ENCODE measurements at regions not wholly inside any gene's neighbourhood (a gene's known extent, or its start where the extent isn't known, plus 50 kb on each side); places are given as distances from the start of the nearest gene placed in this dataset.

DNA sequence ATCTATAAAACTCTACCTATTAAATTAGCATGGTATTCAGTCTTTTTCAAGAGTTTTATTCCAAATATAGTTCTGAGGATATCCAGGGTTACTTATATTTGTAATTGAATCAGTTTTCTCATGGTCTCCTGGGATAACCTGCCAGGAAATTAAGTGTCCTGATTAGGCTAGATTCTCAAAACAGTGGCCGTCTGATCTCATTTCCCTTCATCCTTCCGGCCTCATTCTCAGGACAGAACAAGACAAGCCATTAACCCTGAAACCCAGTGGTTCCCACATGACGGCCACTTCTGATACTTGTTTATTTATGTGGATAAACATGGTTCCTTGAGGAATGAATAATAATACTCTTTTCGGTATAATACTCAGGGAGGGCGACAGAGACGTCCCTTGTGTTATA, 417.6 kb upstream of the POT1 start:
- Histone ChIP-seq H3K36me3 (replicated peaks in 1 of 2; ENCODE audit: control insufficient read depth in 1 of 2, insufficient read depth in 2 of 2, low read length in 2 of 2) (no peaks in the 10 kb centered on the region), H3K27ac (ENCODE audit: low read depth in 1 of 2, low read length in 2 of 2) (no peak overlapping the region), H3K79me2 (ENCODE audit: insufficient read depth, low read length) (no peaks in the 10 kb centered on the region), H3K9ac (ENCODE audit: insufficient read depth, low read length, poor library complexity, severe bottlenecking) (no peak overlapping the region), H4K20me1 (ENCODE audit: insufficient read depth, low read length) (no peaks in the 10 kb centered on the region), H2AFZ (ENCODE audit: insufficient read depth, low read depth, low read length, poor library complexity, severe bottlenecking) (no peak overlapping the region), H3K4me1 (ENCODE audit: control insufficient read depth in 1 of 2, insufficient read depth in 2 of 2, low read length in 2 of 2) (no peaks in the 10 kb centered on the region), H3K4me3 (replicated peaks in 1 of 3; ENCODE audit: low read depth in 2 of 3, low read length in 3 of 3) (no peak overlapping the region), H3K9me3 (replicated peaks in 1 of 2; ENCODE audit: control insufficient read depth in 1 of 2, insufficient read depth in 1 of 2, low read length in 2 of 2) (peaks cover 0 to 4% of the 10 kb centered on the region in 2 donors), H3K4me2 (replicated peaks; ENCODE audit: extremely low read depth, low read length, poor library complexity, severe bottlenecking) (no peak overlapping the region), H3K27me3 (ENCODE audit: control insufficient read depth in 2 of 2, insufficient read depth in 2 of 2, low read length in 2 of 2) (no peaks in the 10 kb centered on the region)
- Mint-ChIP-seq H3K36me3 (no peaks in the 10 kb centered on the region), H3K4me3 (no peak overlapping the region), H3K4me1 (no peaks in the 10 kb centered on the region), H3K9me3 (peaks cover 0 to 4% (median 0%) of the 10 kb centered on the region in 7 donors), H3K27me3 (ENCODE audit: low read depth in 3 of 3) (no peaks in the 10 kb centered on the region), H3K27ac (no peak overlapping the region)
- no CpG with 5 or more reads among the region's 6 CpGs for WGBS (ENCODE audit: insufficient coverage)
- TF ChIP-seq, protein P1, sequence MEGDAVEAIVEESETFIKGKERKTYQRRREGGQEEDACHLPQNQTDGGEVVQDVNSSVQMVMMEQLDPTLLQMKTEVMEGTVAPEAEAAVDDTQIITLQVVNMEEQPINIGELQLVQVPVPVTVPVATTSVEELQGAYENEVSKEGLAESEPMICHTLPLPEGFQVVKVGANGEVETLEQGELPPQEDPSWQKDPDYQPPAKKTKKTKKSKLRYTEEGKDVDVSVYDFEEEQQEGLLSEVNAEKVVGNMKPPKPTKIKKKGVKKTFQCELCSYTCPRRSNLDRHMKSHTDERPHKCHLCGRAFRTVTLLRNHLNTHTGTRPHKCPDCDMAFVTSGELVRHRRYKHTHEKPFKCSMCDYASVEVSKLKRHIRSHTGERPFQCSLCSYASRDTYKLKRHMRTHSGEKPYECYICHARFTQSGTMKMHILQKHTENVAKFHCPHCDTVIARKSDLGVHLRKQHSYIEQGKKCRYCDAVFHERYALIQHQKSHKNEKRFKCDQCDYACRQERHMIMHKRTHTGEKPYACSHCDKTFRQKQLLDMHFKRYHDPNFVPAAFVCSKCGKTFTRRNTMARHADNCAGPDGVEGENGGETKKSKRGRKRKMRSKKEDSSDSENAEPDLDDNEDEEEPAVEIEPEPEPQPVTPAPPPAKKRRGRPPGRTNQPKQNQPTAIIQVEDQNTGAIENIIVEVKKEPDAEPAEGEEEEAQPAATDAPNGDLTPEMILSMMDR (IDR thresholded peaks at IDR 0.05) = no peak
- no peak for DNase-seq
- intact Hi-C loops (cut with micrococcal nuclease) = no loop called here

DNA sequence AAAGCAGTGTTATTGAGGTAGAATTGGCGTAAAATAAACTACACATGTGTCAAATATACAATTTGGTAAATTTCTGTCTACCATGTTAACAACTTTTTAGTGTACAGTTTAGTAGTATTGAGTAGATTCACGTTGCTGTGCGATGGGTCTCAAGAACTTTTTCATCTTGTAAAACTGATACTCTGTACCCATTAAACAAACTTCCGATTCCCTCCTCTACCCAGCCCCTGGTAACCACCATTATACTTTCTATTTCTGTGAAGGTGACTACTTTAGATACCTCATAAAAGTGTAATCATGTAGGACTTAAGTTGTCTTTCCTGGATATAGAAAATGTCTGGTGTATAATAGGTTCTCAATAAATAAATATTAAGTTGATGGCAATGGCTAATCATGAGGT, 408.5 kb upstream of the POT1 start:
- H3K4me3 ChIP-seq (replicated peaks in 1 of 3; ENCODE audit: low read depth in 2 of 3, low read length in 3 of 3) = no peak overlapping the region
- Mint-ChIP-seq H3K9me3 (peaks cover 0 to 6% (median 1%) of the 10 kb centered on the region in 7 donors), H3K36me3 (no peaks in the 10 kb centered on the region), H3K27me3 (ENCODE audit: low read depth in 3 of 3) (no peaks in the 10 kb centered on the region), H3K4me1 (no peaks in the 10 kb centered on the region), H3K27ac (no peak overlapping the region), H3K4me3 (no peak overlapping the region)
- H3K27me3 ChIP-seq (ENCODE audit: control insufficient read depth in 2 of 2, insufficient read depth in 2 of 2, low read length in 2 of 2) = no peaks in the 10 kb centered on the region
- no peak overlapping the region for H3K27ac ChIP-seq (ENCODE audit: low read depth in 1 of 2, low read length in 2 of 2)
- TF ChIP-seq, protein P1 (IDR thresholded peaks at IDR 0.05) = no peak
- peaks cover 0 to under 1% of the 10 kb centered on the region in 2 donors for H3K9me3 ChIP-seq (replicated peaks in 1 of 2; ENCODE audit: control insufficient read depth in 1 of 2, insufficient read depth in 1 of 2, low read length in 2 of 2)
- H3K9ac ChIP-seq (ENCODE audit: insufficient read depth, low read length, poor library complexity, severe bottlenecking) = no peak overlapping the region
- no peaks in the 10 kb centered on the region for H3K79me2 ChIP-seq (ENCODE audit: insufficient read depth, low read length)
- no peak for DNase-seq
- intact Hi-C loops (cut with micrococcal nuclease) = no loop called here
- WGBS (ENCODE audit: insufficient coverage) = no CpG with 5 or more reads among the region's 4 CpGs
- no peak overlapping the region for H2AFZ ChIP-seq (ENCODE audit: insufficient read depth, low read depth, low read length, poor library complexity, severe bottlenecking)
- no peaks in the 10 kb centered on the region for H3K4me1 ChIP-seq (ENCODE audit: control insufficient read depth in 1 of 2, insufficient read depth in 2 of 2, low read length in 2 of 2)
- H3K36me3 ChIP-seq (replicated peaks in 1 of 2; ENCODE audit: control insufficient read depth in 1 of 2, insufficient read depth in 2 of 2, low read length in 2 of 2) = no peaks in the 10 kb centered on the region
- H3K4me2 ChIP-seq (replicated peaks; ENCODE audit: extremely low read depth, low read length, poor library complexity, severe bottlenecking) = no peak overlapping the region
- no peaks in the 10 kb centered on the region for H4K20me1 ChIP-seq (ENCODE audit: insufficient read depth, low read length)

Measured in CD14-positive monocyte (primary cell).